Mucosa of gallbladder (tissue), 1 donor: ENCODE measurements at regions not wholly inside any gene's neighbourhood (a gene's known extent, or its start where the extent isn't known, plus 50 kb on each side); places are given as distances from the start of the nearest gene placed in this dataset.

Experiments used
- DNase-seq: peaks from one replicate; pipeline ENCODE4 v3.0.0-alpha.2; 2020; ENCODE audit warnings: low spot score
- donor health status: DM: no; HTN: no; CAD: no.

DNA sequence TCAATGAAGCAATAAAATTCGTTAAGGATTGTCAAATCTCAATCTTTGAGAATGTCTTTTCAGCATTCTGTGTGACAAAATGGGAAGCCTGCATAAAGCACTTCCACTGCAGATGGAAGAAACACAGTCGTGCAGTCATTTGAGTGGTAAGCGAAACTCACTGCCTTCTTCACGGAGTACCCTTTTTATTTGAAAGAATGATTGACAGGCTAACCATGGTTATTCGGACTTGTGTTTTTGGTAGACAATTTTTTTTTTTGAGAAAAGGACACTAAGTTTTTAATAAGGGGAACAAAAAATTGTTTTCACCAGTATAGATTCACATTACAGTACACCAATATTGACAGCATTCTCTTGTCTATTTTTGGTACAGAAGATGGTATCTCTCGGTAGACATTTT, 86.9 kb upstream of the MSX1 start:
- DNase-seq: no peak

DNA sequence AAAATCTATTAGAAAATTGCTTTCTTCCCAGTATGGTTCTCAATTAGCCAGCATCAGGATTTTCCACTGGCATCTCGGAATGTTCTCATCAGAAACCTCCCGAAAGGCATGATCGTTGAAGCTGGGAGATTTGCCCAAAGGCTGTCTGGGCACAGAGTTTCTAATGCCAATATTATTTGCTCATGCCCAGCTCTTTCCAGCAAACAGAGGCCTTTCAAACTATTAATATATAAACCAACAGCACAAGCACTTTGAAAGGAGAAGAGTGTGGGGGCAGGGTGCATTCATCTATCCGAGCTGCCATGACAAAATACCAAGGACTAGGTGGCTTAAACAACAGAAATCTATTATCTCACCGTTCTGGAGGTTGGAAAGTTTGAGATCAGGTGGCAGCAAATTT, 88.3 kb upstream of the MSX1 start:
- no peak for DNase-seq

DNA sequence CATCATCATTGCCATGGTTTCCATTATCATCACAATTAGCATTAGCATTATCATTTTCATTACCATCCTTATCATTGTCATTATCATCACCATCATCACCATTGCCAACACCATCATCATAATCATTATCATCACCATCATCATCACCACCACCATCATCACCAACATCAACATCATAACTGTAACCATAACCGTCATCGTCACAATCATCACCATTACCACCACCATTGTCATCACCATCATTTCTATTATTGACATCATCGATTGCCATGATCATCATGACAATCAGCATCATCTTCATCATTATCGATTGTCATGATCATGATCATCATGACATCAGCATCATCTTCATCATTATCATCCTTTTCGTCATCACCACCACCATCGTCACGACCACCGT, 88.9 kb upstream of the MSX1 start:
- DNase-seq: no peak

DNA sequence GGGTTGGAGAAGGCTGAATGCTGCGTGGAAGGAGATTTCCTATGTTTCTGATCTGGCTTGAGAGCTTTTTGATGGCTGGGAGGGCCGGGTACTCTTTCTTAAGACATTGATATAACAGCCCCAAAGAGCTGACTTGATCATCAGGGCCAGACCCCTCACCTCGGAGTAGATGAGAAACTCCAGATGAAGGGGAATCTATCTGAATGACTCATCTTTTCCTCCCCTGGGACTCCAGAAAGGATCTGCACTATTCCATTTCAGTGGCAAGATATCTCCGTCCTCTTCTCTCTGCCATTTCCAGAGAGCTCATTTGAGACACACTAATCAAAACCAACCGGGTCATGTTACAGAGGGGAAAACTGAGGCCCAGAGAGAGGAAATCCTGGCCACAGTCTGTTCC, 92.9 kb upstream of the MSX1 start:
- DNase-seq: no peak

DNA sequence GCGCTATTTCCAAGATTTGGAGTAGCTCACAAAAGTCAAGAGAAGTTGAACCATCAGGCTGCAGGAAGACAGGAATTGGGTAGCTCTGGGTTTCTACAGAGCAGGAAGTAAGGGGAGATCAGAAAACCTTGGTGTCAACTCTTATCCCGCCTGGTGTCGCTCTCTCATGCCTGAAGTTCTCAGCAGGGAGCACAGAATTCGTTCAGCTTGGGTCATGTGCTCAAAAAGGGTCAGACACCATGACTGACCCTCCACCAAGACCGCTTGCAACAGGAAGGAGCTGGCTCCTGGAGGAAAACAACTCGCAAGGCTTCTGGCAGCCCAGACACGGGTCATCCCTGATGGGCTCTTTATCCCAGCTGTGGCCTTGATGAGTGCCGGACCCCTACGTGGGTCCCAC, 93.7 kb upstream of the MSX1 start:
- no peak for DNase-seq

DNA sequence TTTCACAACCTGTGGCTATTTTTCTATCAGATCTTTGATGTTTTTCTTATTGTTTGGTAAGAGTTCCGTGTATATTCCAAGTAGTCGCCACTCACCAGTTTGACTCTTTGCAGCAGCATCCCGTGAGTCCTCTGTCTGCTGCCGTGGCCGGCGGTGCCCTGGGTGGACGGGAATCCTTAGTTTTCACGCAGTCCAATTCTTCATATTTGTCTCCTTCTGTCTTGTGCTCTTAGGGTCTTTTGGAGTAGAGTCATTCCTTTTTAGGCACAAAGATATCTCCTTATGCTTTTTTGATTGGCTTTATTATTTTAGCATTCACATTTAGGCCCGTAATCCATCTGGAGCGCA, 94.9 kb upstream of the MSX1 start:
- no peak for DNase-seq

DNA sequence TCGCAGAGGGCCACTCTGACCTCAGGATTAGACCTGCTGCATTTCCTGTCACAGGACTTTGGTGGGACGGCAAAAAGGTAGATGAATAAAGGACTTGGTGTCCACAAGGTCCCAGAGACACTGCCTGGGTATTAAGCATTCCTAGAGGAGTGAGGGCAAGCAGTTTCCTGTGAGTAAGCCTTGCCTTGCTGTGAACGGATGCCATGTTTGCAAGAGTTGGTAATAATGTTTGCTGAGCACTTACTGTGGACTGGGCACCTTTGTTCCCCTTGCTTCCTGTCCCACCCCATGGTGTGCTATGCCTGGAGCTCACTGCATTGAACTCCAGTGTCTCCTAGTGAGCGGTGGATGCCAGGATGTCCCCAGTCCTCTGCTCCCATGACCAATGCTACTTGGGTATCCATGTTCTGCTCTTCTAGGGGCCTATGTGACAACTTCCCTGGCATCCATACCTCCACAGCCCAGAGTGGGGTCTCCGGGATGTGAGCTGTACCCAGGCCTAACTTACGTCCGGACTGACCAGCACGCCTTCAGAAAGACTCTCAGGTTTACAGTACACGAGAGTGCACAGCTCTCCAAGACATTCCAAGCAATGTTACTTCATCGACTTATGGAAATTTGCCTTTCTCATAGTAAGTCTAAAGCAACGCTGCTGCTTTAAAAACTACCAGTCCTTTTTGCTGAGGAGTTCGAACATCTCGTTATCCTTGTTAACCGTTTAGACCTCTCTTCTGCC, 95.5 kb upstream of the MSX1 start:
- DNase-seq: no peak

DNA sequence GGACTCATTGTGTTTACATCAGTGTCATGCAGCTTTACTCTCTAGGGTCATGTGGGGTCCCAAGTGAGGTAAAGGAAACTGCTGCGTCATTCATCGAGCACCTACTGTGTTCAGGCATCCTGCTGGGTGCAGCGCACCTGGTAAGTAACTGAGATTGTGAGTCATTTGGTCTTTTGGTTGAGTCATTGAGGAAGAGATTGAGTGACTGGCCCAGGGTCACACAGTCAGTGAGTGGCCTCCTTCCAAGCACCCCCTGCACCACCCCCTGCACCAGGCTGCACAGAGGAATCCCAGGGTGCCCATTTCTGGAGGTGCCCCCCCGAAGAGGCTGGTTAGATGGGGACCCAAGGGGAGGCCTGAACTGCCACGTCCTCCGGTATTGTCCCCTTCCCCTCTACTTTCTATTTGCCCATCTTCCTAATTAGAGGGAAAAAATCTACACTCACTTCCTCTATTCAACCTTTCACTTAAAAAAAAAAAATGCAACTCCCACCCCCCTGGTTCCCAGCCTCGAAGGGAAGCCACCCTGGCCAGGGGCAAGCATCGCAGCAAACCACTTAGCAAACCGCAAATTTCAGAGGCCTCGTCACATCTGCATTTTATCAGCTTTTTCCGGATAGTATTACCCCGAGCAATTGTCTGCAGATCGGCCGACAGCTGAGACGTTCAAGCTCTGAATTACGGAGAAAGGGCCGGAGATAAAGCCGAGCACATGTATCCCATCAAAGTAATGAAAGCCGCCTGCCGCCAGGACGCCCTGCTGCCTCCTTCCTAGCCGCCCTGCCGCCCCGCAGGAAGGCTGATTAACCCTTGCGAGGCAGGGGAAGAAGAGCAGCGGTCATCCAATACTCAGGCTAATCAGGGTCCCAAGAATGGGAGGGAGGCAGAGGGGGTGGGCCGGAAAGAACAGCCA, 96.3 kb upstream of the MSX1 start:
- peak; percentile 14 for DNase-seq

DNA sequence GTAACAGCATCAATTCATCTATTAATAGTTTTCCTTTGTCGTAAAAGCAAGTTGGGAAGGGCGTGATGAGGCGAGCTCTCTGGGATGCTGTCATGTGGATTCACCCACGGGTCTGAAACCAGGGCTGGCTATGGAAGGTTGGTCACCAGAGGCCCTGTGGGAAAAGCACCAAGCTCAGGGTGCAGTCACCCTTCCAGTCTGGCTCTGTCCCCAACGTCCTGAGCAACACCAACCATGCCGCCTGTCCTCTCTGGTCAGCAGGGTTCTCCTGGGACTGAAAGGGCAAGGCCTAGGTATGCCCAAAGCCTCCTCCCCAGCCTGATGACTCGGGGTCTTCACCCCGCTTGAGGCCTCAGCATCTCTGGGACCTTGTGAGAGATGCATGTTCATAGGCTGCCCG, 97.2 kb upstream of the MSX1 start:
- no peak for DNase-seq

DNA sequence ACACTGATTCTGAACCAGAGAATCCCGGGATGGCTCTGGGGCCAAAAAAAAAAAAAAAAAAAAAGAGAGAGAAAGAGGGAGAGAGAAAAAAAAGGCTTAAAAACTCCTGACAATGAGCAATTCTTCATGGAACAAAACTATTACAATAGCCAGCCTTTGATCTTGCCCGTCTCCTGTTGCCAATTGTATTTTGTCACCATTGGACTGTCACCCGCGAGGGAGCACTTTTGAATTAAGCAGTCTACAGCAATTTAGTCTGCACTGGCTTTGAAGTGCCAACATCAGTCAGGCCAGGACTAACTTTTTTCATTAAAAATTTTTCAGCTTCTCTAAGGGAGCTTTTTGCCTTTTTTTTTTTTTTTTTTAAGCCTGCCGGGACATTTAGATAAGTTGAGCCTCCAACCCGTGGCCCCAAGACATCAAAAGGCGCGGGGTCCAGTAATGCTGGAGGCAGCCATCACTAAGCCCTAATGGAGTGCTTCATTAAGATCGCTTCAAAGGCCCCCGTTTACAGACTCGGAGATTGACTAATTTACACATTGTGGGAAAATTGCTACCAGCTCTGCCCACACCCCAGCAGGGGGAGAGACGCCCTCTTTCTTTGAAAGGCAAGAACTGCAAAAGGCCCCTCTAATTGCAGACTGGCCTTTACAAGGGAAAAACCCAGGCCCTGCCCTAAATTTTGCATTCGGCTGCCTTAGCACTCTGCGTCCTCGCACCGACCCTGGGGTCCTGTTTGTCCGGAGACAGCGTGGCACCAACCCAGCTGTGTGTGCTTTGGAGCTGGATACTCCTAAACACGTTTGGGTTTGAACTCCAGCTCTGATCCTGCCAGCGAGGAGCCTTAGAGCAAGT, 98.1 kb upstream of the MSX1 start:
- DNase-seq: no peak

DNA sequence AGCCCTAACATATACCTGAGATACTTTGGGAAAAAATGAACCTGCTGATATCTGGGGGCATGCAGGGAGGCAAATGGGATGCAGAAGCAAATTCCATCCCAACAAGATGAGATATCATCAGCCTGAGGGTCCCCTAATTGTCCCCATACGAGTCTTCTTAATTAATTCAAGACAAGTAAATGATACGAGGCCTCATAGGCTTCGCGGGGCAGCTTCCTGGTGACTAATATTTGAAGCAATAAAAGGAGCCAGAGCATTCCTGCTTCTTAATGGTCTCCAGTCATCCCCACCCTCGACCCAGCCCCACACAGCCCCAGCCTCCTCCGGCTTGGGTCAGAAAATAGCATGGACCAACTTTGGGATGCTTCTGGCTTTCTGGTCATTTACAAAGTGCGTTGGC, 99.6 kb upstream of the MSX1 start:
- DNase-seq: no peak

DNA sequence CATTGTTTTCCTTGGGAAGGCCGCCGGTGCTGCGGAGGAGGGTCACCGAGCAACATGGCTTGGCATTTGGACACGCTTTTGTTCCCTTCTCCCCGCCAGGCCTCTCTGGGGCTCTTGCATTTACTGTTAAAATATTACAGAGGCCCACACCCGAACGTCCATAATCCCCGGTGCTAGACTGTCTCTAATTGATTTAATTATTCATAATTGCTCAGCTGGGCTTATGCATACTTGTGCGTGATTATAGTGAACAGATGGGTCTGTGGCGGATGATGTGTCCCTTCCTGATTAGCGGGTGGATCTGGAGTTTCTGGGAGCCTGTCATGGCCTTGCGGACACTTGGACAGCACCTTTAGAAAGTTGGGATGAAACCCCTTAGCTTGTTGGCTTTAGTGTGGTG, 100.2 kb upstream of the MSX1 start:
- DNase-seq: no peak

DNA sequence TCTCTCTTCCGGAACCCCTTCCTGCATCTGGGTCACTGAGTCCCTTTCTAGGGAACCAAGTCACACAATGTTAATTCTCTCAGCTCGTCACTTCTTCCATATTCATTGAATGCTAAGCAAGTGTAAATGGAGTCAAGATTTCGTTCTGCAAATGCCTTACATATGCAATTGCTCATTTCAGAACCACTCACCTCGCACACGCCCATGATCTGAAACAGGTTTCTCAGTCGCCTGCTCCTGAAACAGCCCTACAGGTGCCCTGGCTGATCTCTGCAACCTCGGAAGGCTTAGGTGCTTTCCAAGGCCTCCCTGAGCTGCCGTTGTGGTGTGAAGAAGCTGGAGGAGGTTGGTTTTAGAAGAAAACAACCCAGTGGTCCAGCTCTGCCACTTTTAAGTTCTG, 100.8 kb upstream of the MSX1 start:
- no peak for DNase-seq

DNA sequence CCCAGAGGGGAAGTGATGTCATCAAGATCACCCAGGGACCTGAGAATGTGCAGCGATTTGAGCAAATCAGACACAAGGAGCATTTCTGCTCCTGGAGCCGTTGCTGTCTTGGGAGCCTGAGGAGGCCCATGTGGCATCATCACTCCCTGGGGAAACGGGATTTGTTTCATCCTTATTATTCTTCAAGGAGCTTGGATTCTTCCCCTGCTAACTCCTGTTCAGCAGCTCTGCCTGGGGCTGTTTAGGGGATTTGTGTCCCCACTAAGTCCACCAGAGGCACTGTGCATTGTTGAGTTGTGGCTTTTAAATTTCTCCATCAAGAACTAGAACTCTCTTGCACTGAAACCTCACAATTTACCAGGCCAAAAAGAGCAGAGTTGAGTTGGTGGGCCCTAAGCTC, 104.2 kb upstream of the MSX1 start:
- DNase-seq: no peak

DNA sequence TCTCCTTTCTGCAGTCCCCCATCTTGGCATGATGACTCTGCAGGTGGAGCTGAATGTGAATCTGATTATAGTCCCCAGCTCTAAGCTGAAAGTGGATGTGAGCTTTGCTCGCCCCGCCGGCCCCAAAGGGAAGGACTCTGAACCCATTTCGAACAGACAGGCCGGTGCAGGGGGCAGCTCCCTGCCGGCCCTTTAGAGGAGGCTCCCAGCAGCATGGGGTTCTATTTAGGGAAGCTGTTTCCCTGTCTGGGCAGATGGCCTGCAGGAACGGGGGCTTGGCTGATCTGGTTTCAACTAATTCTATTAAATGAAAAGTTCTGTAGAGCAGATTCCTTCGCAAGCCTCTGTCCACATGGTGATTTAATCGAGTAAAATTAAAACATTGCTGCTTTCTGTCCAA, 104.8 kb upstream of the MSX1 start:
- DNase-seq: no peak

DNA sequence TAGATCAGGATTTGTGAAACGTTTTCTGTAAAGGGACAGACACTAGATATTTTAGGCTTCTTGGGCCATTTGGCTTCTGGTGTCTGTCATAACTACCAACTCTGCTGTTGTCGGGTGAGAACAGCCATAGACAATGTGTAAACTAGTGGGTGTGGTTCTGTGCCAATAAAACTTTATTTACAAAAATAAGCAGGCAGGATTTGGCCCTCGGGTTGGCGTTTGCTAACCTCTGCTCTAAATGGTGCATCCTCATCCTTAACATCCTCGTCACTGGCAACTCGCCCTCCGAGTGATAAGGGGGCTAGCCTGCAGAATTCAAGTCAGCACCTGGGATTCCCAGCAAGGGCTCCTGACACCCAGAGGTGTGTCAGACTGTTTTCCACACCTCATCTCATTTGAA, 105.8 kb upstream of the MSX1 start:
- no peak for DNase-seq

DNA sequence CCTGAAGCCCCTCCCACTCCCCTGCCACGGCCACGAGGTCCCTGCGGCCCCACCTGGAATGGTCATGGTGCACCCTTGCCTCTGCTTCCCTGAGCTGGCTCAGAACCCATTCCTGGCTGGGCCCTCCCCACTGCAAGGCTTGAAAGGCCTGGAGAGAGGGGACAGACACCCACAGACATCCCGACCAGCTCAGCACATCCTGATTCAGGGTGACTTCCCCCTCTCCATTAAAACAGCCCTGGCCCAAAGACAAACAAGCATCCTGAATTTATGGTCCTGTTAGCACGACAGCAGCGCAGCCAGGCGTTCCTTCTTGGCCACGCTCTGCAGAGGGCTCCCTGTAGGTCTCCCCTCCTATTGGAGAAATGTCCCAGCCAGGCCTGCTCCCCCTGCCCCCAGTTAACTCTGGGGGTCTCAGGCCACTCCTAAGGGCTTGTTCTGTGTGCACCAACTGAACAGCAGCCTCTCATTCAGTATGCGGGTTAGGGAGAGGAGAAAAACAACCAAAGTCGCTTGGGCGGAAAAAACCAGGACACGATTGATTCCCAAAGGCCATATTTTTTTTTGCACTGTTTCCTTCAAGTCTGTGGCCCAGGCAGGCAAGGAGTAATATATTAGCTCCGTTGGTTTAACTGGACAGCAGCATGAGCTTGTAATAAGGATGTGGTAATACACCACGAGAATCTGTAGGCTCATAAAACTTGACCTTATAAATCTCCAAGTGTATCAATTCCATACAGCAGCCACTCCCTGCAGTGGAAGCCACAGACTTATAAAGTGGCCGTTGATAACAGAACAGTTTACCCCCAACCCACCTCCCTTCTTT, 106.7 kb upstream of the MSX1 start:
- no peak for DNase-seq

DNA sequence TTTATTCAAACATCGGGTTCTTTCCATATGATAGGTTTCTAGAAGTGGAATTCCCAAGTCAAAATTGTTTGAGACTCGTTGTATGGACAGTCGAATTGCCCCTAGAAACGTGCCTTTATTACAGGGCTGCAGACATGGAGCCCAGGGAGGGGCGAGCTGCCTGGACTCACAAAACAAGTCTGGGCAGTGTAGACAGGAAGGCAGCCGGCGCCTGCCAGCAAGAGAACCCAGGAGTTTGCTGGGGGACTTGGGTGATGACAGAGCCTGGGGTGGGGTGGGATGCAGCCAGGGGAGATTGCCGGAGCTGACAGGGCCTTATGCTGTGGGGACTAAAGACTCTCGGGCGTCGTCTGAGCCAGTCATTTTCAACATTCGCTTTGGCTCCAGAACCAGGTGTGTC, 107.4 kb upstream of the MSX1 start:
- DNase-seq: no peak

DNA sequence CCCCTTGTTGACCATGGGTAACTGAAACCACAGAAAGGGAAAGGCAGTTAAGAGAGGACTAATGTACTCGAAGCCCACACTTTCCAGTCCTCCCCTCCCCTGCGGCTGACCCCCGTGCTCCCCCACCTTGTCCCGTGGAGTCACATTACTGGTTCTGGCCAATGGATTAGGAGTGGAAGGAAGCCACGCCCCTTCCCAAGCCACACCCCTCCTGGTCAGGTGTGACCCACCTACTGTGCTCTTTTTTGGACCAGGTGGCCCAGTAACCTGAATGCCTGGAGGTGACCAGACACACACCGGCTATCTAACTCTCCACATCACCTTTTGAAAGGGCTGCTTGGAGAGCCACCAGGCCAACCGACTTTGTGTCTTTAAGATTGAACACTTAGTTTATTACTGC, 109.3 kb upstream of the MSX1 start:
- DNase-seq: no peak

DNA sequence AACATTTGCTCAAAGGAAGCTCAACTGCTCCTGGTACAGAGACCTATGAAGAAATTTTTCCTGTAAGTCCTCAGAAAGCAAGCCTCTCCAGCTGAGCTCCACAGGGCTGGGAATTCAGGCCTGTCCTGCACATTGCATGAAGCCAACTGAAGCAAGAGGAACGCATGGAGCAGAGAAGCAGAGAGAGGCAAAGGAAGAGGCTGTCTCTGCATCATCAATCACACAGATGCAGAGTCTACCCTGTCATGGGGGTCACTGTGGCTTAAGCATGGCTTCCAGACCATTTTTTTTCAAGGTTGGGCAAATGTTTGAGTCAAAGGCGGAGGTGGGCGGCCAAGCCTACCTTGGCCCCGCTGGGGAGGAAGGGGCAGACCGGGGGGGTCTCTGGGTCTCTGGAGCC, 110.3 kb upstream of the MSX1 start:
- DNase-seq: no peak

DNA sequence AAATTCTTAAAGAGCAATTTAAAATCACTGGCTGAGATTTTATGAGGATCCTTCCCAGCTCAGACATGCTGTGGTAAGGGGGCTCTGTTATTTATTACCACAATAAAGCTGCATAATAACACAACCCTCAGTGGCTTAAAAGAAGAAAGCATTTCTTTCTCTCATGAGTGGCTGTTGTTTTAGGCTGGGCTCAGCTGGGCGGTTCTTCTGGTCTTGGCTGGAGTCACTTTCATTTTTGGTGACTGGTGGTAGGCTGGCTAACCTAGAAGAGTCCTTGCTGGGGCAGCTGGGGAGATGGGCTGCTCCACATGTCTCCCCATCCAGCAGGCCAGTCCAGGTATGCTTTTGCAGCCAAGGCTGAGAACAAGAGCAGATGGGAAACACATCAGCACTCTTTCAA, 113.0 kb upstream of the MSX1 start:
- no peak for DNase-seq

DNA sequence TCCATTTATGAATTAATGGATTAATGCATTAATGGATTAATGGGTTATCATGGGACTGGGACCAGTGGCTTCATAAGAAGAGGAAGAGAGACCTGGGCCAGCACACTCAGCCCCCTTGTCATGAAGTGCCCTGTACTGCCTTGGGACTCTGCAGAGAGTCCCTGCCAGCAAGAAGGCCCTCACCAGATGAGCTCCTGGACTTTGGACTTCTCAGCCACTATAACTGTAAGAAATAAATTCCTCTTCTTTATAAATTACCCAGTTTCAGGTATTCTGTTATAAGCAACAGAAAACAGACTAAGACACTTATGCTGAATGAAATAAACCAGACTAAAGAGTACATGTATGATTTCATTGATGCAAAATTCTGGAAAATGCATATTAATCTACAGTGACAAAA, 119.4 kb upstream of the MSX1 start:
- no peak for DNase-seq
